ENCODE measurements at regions not wholly inside any gene's neighbourhood (a gene's known extent, or its start where the extent isn't known, plus 50 kb on each side); places are given as distances from the start of the nearest gene placed in this dataset.
"Not testable (repeated sequence)": the region's sequence is repeated elsewhere in the genome, so short reads cannot be mapped to it uniquely, and the experiment has no call there.

- DNase-seq: no peak
Measured at GRCh38 chrX:28408017-28408723, 179.1 kb upstream of the IL1RAPL1 start.

GRCh38 chrX:28398342-28398741 is 188.9 kb upstream of the IL1RAPL1 start:
- DNase-seq: no peak

GRCh38 chrX:28391528-28391927 is 195.7 kb upstream of the IL1RAPL1 start:
- no peak for DNase-seq

GRCh38 chrX:28379103-28379502 is 208.1 kb upstream of the IL1RAPL1 start:
- no peak for DNase-seq

- not testable (repeated sequence) for DNase-seq
Measured at GRCh38 chrX:28367649-28368048, 219.6 kb upstream of the IL1RAPL1 start.

- DNase-seq: no peak
Measured at GRCh38 chrX:28351801-28352200, 235.4 kb upstream of the IL1RAPL1 start.

- DNase-seq: no peak
Measured at GRCh38 chrX:28349888-28350287, 237.4 kb upstream of the IL1RAPL1 start.

GRCh38 chrX:28347476-28347875 is 239.8 kb upstream of the IL1RAPL1 start:
- DNase-seq: peak; percentile 3

GRCh38 chrX:28329156-28329555 is 258.1 kb upstream of the IL1RAPL1 start:
- no peak for DNase-seq

GRCh38 chrX:28324321-28324721 is 262.9 kb upstream of the IL1RAPL1 start:
- DNase-seq: no peak

- DNase-seq: no peak
Measured at GRCh38 chrX:28321286-28321685, 266.0 kb upstream of the IL1RAPL1 start.

GRCh38 chrX:28312965-28313364 is 274.3 kb upstream of the IL1RAPL1 start:
- DNase-seq: peak; percentile 1

- no peak for DNase-seq
Measured at GRCh38 chrX:28312259-28312658, 275.0 kb upstream of the IL1RAPL1 start.

GRCh38 chrX:28311466-28311865 is 275.8 kb upstream of the IL1RAPL1 start:
- DNase-seq: no peak

- DNase-seq: no peak
Measured at GRCh38 chrX:28303486-28303885, 283.8 kb upstream of the IL1RAPL1 start.

- no peak for DNase-seq
Measured at GRCh38 chrX:28278726-28279125, 297.5 kb upstream of the DCAF8L1 start.

GRCh38 chrX:28278251-28278650 is 297.0 kb upstream of the DCAF8L1 start:
- no peak for DNase-seq

GRCh38 chrX:28273736-28274135 is 292.5 kb upstream of the DCAF8L1 start:
- DNase-seq: no peak

- DNase-seq: no peak
Measured at GRCh38 chrX:28246675-28247074, 265.4 kb upstream of the DCAF8L1 start.

GRCh38 chrX:28229217-28229616 is 248.0 kb upstream of the DCAF8L1 start:
- no peak for DNase-seq

- no peak for DNase-seq
Measured at GRCh38 chrX:28225513-28225912, 244.3 kb upstream of the DCAF8L1 start.

- DNase-seq: no peak
Measured at GRCh38 chrX:28223991-28224390, 242.7 kb upstream of the DCAF8L1 start.

GRCh38 chrX:28223469-28223868 is 242.2 kb upstream of the DCAF8L1 start:
- DNase-seq: no peak

- DNase-seq: no peak
Measured at GRCh38 chrX:28205905-28206304, 224.7 kb upstream of the DCAF8L1 start.

- DNase-seq: no peak
Measured at GRCh38 chrX:28205126-28205525, 223.9 kb upstream of the DCAF8L1 start.
